GM23248 (cell line): ENCODE measurements at regions not wholly inside any gene's neighbourhood (a gene's known extent, or its start where the extent isn't known, plus 50 kb on each side); places are given as distances from the start of the nearest gene placed in this dataset.

ENCODE experiments used
- DNase-seq: peaks from one replicate; pipeline ENCODE4 v3.0.0-alpha.2; 2015
- H2AFZ ChIP-seq: fragments of 200-600 bp; sonication (generic); 2 replicates; pipeline ENCODE4 v1.6.1; 2016; ENCODE audit warnings: antibody characterized with exemption
- H3F3A ChIP-seq: fragments of 200-600 bp; sonication (generic); 2 replicates; pipeline ENCODE4 v1.6.1; 2016; ENCODE audit warnings: mild to moderate bottlenecking, antibody characterized with exemption, mixed run types; ENCODE audit not compliant: insufficient read depth
- H3K27ac ChIP-seq: fragments of 200-600 bp; sonication (generic); 2 replicates; pipeline ENCODE4 v1.5.1; 2016; ENCODE audit warnings: mild to moderate bottlenecking
- H3K27me3 ChIP-seq: fragments of 200-600 bp; sonication (generic); replicated peaks from 2 replicates; pipeline ENCODE4 v1.6.1; 2016; ENCODE audit warnings: mild to moderate bottlenecking; ENCODE audit not compliant: insufficient read depth
- H3K36me3 ChIP-seq: fragments of 200-600 bp; sonication (generic); 2 replicates; pipeline ENCODE4 v1.6.1; 2016; ENCODE audit warnings: low read depth, mild to moderate bottlenecking
- H3K4me1 ChIP-seq: fragments of 200-600 bp; sonication (generic); 2 replicates; pipeline ENCODE4 v1.6.1; 2016; ENCODE audit warnings: mild to moderate bottlenecking; ENCODE audit not compliant: insufficient read depth
- H3K4me2 ChIP-seq: fragments of 200-600 bp; sonication (generic); one replicate; pipeline ENCODE4 v1.6.1; 2016; ENCODE audit warnings: mild to moderate bottlenecking; ENCODE audit not compliant: unreplicated experiment
- H3K4me3 ChIP-seq: fragments of 200-600 bp; sonication (generic); 2 replicates; pipeline ENCODE4 v1.5.1; 2016; ENCODE audit warnings: mild to moderate bottlenecking
- H3K79me2 ChIP-seq: fragments of 200-600 bp; sonication (generic); 2 replicates; pipeline ENCODE4 v1.6.1; 2016; ENCODE audit warnings: mild to moderate bottlenecking; ENCODE audit not compliant: insufficient read depth
- H3K9ac ChIP-seq: fragments of 200-600 bp; sonication (generic); 2 replicates; pipeline ENCODE4 v1.6.1; 2016; ENCODE audit warnings: mild to moderate bottlenecking
- H3K9me2 ChIP-seq: fragments of 200-600 bp; sonication (generic); 2 replicates; pipeline ENCODE4 v1.6.1; 2016; ENCODE audit warnings: mixed run types, mild to moderate bottlenecking, moderate library complexity; ENCODE audit not compliant: insufficient read depth
- H3K9me3 ChIP-seq: fragments of 200-600 bp; sonication (generic); one replicate; pipeline ENCODE4 v1.6.1; 2017; ENCODE audit warnings: low read depth
- H4K20me1 ChIP-seq: fragments of 200-600 bp; sonication (generic); 2 replicates; pipeline ENCODE4 v1.6.0; 2016; ENCODE audit not compliant: insufficient read depth
- EZH2 ChIP-seq: fragments of 200-600 bp; sonication (generic); IDR thresholded peaks from 2 replicates; pipeline ENCODE4 v1.6.1; 2018; ENCODE audit warnings: antibody characterized with exemption, mild to moderate bottlenecking; ENCODE audit not compliant: insufficient read depth, poor library complexity, severe bottlenecking
- EZH2phosphoT487 ChIP-seq: fragments of 200-600 bp; sonication (generic); IDR thresholded peaks from 2 replicates; pipeline ENCODE4 v1.6.1; 2018; ENCODE audit warnings: antibody characterized with exemption, moderate library complexity, mild to moderate bottlenecking, low read depth; ENCODE audit not compliant: insufficient read depth
- WGBS, 2 experiments: methylation state at CpG; one replicate each; pipeline ENCODE4 v1.1.6; 2015 to 2017; ENCODE audit warnings: low lambda C conversion rate in 2 of 2, low coverage in 1 of 2; ENCODE audit errors: missing lambda C conversion rate in 2 of 2; 5-methylcytosine and 5-hydroxymethylcytosine counted together
- in situ Hi-C: fragments of 300-500 bp; cut with MboI; formaldehyde crosslinking; loops from 2 replicates; pipeline ENCODE4 v1.15.0; 2020

GRCh38 chr2:144011553-144011952, 508.4 kb downstream of the ZEB2 start:
- no peak for DNase-seq
- no peak for TF ChIP-seq EZH2
- no peak for TF ChIP-seq EZH2phosphoT487
- no peak overlapping the region for H3K4me3 ChIP-seq
- in situ Hi-C loops = no loop called here
- no peak overlapping the region for H3K9ac ChIP-seq
- 96 to 100% methylated on average over 2 of the region's 2 CpGs for WGBS, 2 experiments
- no peaks in the 10 kb centered on the region for H3K27me3 ChIP-seq
- H4K20me1 ChIP-seq = no peaks in the 10 kb centered on the region
- peaks cover 23% of the 10 kb centered on the region for H3F3A ChIP-seq
- no peaks in the 10 kb centered on the region for H3K9me3 ChIP-seq
- no peak overlapping the region for H3K4me2 ChIP-seq
- peaks cover 28% of the 10 kb centered on the region for H3K4me1 ChIP-seq
- H3K27ac ChIP-seq = no peak overlapping the region
- no peak overlapping the region for H2AFZ ChIP-seq
- no peaks in the 10 kb centered on the region for H3K9me2 ChIP-seq
- H3K36me3 ChIP-seq = no peaks in the 10 kb centered on the region
- no peaks in the 10 kb centered on the region for H3K79me2 ChIP-seq

DNA sequence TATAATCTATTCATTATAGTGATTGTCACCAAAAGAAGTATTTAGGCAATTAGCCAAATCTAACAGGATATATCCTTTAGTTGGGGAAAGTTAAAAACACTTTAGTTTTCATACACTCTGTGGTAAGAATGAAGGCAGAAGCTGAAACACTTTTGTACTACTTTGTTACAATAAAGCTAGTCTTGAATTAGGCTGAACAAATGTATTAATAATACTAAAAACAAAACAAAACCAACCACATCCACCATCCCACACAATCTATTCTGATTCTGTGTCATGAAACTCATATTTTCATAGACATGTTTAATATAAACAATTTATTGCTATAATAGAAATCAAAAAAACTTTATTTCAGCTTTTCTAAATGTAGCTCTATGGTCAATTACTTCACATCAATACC, 508.8 kb downstream of the ZEB2 start:
- H3K27ac ChIP-seq = no peak overlapping the region
- no peak for TF ChIP-seq EZH2phosphoT487
- no peaks in the 10 kb centered on the region for H3K79me2 ChIP-seq
- no peak overlapping the region for H2AFZ ChIP-seq
- H3K27me3 ChIP-seq = no peaks in the 10 kb centered on the region
- no peaks in the 10 kb centered on the region for H3K36me3 ChIP-seq
- DNase-seq = no peak
- no peak overlapping the region for H3K9ac ChIP-seq
- peaks cover 18% of the 10 kb centered on the region for H3F3A ChIP-seq
- peaks cover 23% of the 10 kb centered on the region for H3K4me1 ChIP-seq
- no peaks in the 10 kb centered on the region for H4K20me1 ChIP-seq
- in situ Hi-C loops = no loop called here
- H3K9me2 ChIP-seq = no peaks in the 10 kb centered on the region
- H3K4me3 ChIP-seq = no peak overlapping the region
- H3K4me2 ChIP-seq = no peak overlapping the region
- H3K9me3 ChIP-seq = no peaks in the 10 kb centered on the region

GRCh38 chr2:144010096-144010836, 509.7 kb downstream of the ZEB2 start:
- H3K9ac ChIP-seq = no peak overlapping the region
- no peak overlapping the region for H3K27ac ChIP-seq
- peaks cover 12% of the 10 kb centered on the region for H3F3A ChIP-seq
- TF ChIP-seq EZH2 = no peak
- no peak for TF ChIP-seq EZH2phosphoT487
- H3K79me2 ChIP-seq = no peaks in the 10 kb centered on the region
- no peaks in the 10 kb centered on the region for H3K27me3 ChIP-seq
- H4K20me1 ChIP-seq = no peaks in the 10 kb centered on the region
- H3K4me1 ChIP-seq = peaks cover 17% of the 10 kb centered on the region
- H3K4me2 ChIP-seq = no peak overlapping the region
- H3K9me3 ChIP-seq = no peaks in the 10 kb centered on the region
- H3K4me3 ChIP-seq = no peak overlapping the region
- in situ Hi-C loops = no loop called here
- H3K9me2 ChIP-seq = no peaks in the 10 kb centered on the region
- DNase-seq = no peak
- no peak overlapping the region for H2AFZ ChIP-seq
- WGBS, 2 experiments = 96 to 100% methylated on average over 1 of the region's 1 CpG
- H3K36me3 ChIP-seq = no peaks in the 10 kb centered on the region

DNA sequence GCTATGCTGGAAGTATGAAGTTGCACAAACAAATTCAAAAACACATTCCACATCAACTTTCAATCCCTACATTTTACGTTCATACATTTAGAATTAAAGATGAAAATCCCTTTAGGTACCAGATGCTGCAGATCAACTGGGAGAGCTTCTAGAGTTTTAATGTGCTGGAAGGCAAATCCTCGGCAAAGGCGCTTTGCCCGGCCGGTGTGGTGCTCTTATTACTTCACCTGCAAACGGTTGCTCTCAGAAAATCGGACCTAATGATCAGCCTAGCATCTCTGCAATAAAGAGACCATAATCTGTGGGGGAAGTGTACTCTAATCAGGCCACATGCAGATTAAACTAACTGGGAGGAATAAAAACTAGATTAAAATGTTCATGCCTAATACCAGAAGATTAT, 513.8 kb downstream of the ZEB2 start:
- H3K27me3 ChIP-seq = no peaks in the 10 kb centered on the region
- no peaks in the 10 kb centered on the region for H3K79me2 ChIP-seq
- no peaks in the 10 kb centered on the region for H3F3A ChIP-seq
- TF ChIP-seq EZH2phosphoT487 (no peak), EZH2 (no peak)
- H2AFZ ChIP-seq = no peak overlapping the region
- no peaks in the 10 kb centered on the region for H3K4me1 ChIP-seq
- in situ Hi-C loops = no loop called here
- H3K36me3 ChIP-seq = no peaks in the 10 kb centered on the region
- no peak overlapping the region for H3K4me3 ChIP-seq
- DNase-seq = no peak
- no peaks in the 10 kb centered on the region for H4K20me1 ChIP-seq
- 91 to 92% methylated on average over 7 of the region's 7 CpGs for WGBS, 2 experiments
- no peaks in the 10 kb centered on the region for H3K9me2 ChIP-seq
- no peak overlapping the region for H3K27ac ChIP-seq
- no peaks in the 10 kb centered on the region for H3K9me3 ChIP-seq
- no peak overlapping the region for H3K9ac ChIP-seq
- no peak overlapping the region for H3K4me2 ChIP-seq

DNA sequence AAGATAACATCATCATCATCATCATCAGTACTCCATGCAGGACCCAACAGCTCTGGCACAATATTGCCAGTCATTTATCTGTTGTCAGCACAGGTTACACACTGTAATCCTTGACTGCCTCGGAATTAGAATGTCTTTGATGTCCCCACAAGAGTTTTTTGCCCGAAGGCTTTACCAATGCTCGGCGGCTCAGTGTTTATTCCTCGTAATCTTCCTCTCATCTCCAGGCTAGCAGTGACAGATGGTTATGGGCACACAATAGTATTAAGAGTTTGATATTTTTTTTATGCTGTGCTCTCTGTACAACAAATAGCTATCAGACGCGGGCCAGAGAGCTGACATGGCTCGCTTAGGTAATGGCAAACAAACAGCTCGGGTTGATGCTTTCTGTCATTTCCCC, 515.2 kb downstream of the ZEB2 start:
- H3K4me2 ChIP-seq = no peak overlapping the region

More for the DNA sequence above, 515.2 kb downstream of the ZEB2 start:
- Histone ChIP-seq H3K4me3 (no peak overlapping the region), H3K79me2 (no peaks in the 10 kb centered on the region), H3K27me3 (no peaks in the 10 kb centered on the region), H3K27ac (no peak overlapping the region), H4K20me1 (no peaks in the 10 kb centered on the region), H3K9ac (no peak overlapping the region), H3F3A (no peaks in the 10 kb centered on the region), H3K4me1 (no peaks in the 10 kb centered on the region), H3K36me3 (no peaks in the 10 kb centered on the region), H2AFZ (no peak overlapping the region), H3K9me3 (no peaks in the 10 kb centered on the region), H3K9me2 (no peaks in the 10 kb centered on the region)
- DNase-seq = no peak
- TF ChIP-seq EZH2 = no peak
- no peak for TF ChIP-seq EZH2phosphoT487
- WGBS, 2 experiments = 95 to 98% methylated on average over 9 of the region's 9 CpGs
- in situ Hi-C loops = no loop called here
